HCT116 (cell line): ENCODE measurements at regions not wholly inside any gene's neighbourhood (a gene's known extent, or its start where the extent isn't known, plus 50 kb on each side); places are given as distances from the start of the nearest gene placed in this dataset.

ENCODE experiments used
- ATAC-seq: fragments of 200-7000 bp; cut with Tn5 transposase; 2 replicates; pipeline ENCODE4 v1.9.1; 2020; ENCODE audit warnings: mild to moderate bottlenecking, moderate library complexity
- BruUV-seq: library from RNA; stranded (reverse); fragments of 400-500 nt; replicated peaks from 2 replicates; lab custom pipeline; 2021; lab: Mats Ljungman, UMichigan
- CTCF ChIA-PET: fragments of 300-600 bp; sonication (Branson Sonifier 250); formaldehyde crosslinking; loops from one replicate; lab custom pipeline; 2021; ENCODE audit warnings: antibody characterized with exemption; lab: Charles Lee
- POLR2A ChIA-PET: fragments of 300-600, 350-600 bp; sonication (Branson Sonifier 250); formaldehyde crosslinking; loops from one replicate; lab custom pipeline; 2021; ENCODE audit warnings: antibody characterized with exemption; lab: Charles Lee
- RAD21 ChIA-PET, 2 experiments: fragments of 300-600 bp; sonication (Branson Sonifier 250); formaldehyde crosslinking; loops; one replicate each; lab custom pipeline; 2023; ENCODE audit warnings: low total read pairs in 2 of 2; ENCODE audit not compliant: uncharacterized antibody in 2 of 2, unreplicated experiment in 2 of 2, low non-redundant PET in 1 of 2; lab: Charles Lee
- DNase-seq: peaks from one replicate; pipeline ENCODE4 v3.0.0-alpha.2; 2010; ENCODE audit warnings: low read depth, low spot score
- H2AFZ ChIP-seq: fragments of 200-600 bp; shearing (Covaris generic), sonication (generic); 2 replicates; pipeline ENCODE4 v1.6.1; 2017; ENCODE audit warnings: low read depth, mixed run types, mixed read lengths, antibody characterized with exemption, low read length; ENCODE audit not compliant: poor library complexity, severe bottlenecking
- H3K27ac ChIP-seq: 2 replicates; pipeline ENCODE4 v1.5.1; 2012; ENCODE audit warnings: low read depth, low read length
- H3K27me3 ChIP-seq: fragments of 200-600 bp; sonication (generic); 2 replicates; pipeline ENCODE4 v1.6.1; 2016; ENCODE audit warnings: mixed run types, low read length, mixed read lengths; ENCODE audit not compliant: insufficient read depth
- H3K36me3 ChIP-seq, 2 experiments: fragments of 200-500 bp in 1 of 2; fragments of 200-600 bp in 1 of 2; sonication (Bioruptor generic) in 1 of 2; sonication (generic) in 1 of 2; 2 replicates each; pipeline versions ENCODE4 v1.5.1 to v1.6.1; 2014 to 2016; ENCODE audit warnings: low read length in 2 of 2, inconsistent platforms in 1 of 2, mixed read lengths in 1 of 2, mixed run types in 1 of 2; ENCODE audit not compliant: insufficient read depth in 2 of 2, control insufficient read depth in 1 of 2
- H3K4me1 ChIP-seq, 2 experiments: fragments of 200-600 bp in 1 of 2; sonication (generic) in 1 of 2; 2 replicates each; pipeline versions ENCODE4 v1.5.1 to v1.6.1; 2012 to 2017; ENCODE audit warnings: low read length in 2 of 2, inconsistent platforms in 1 of 2, mild to moderate bottlenecking in 1 of 2, mixed read lengths in 1 of 2, mixed run types in 1 of 2, moderate library complexity in 1 of 2; ENCODE audit not compliant: insufficient read depth in 2 of 2, control insufficient read depth in 1 of 2
- H3K4me2 ChIP-seq: fragments of 200-600 bp; sonication (generic); 2 replicates; pipeline ENCODE4 v1.6.1; 2017; ENCODE audit warnings: mixed run types, low read length, mixed read lengths
- H3K4me3 ChIP-seq, 2 experiments: fragments of 200-600 bp in 1 of 2; sonication (generic) in 1 of 2; replicated peaks in 1 of 2; 2 replicates each; pipeline ENCODE4 v1.5.1; 2011 to 2016; ENCODE audit warnings: low read length in 2 of 2, control low read depth in 1 of 2, low read depth in 1 of 2, mild to moderate bottlenecking in 1 of 2, mixed read lengths in 1 of 2, mixed run types in 1 of 2
- H3K79me2 ChIP-seq: fragments of 200-600 bp; sonication (generic); 2 replicates; pipeline ENCODE4 v1.6.1; 2017; ENCODE audit warnings: mild to moderate bottlenecking, mixed run types, low read length, moderate library complexity, mixed read lengths; ENCODE audit not compliant: insufficient read depth
- H3K9ac ChIP-seq: fragments of 200-600 bp; sonication (generic); 2 replicates; pipeline ENCODE4 v1.6.1; 2016; ENCODE audit warnings: low read length, mixed read lengths
- H3K9me2 ChIP-seq: fragments of 200-600 bp; sonication (generic), shearing (Covaris generic); 2 replicates; pipeline ENCODE4 v1.6.1; 2017; ENCODE audit warnings: mixed run types, mild to moderate bottlenecking, moderate library complexity; ENCODE audit not compliant: insufficient read depth
- H3K9me3 ChIP-seq, 2 experiments: fragments of 200-500 bp in 1 of 2; fragments of 200-600 bp in 1 of 2; sonication (Bioruptor generic) in 1 of 2; sonication (generic) in 1 of 2; 2 replicates each; pipeline ENCODE4 v1.6.1; 2014 to 2017; ENCODE audit warnings: low read length in 2 of 2, mixed read lengths in 2 of 2, inconsistent platforms in 1 of 2, low read depth in 1 of 2, mild to moderate bottlenecking in 1 of 2, mixed run types in 1 of 2, moderate library complexity in 1 of 2; ENCODE audit not compliant: control insufficient read depth in 1 of 2, insufficient read depth in 1 of 2
- H4K20me1 ChIP-seq: fragments of 200-600 bp; sonication (generic), shearing (Covaris generic); 2 replicates; pipeline ENCODE4 v1.6.1; 2017; ENCODE audit warnings: mixed run types, mild to moderate bottlenecking, moderate library complexity; ENCODE audit not compliant: insufficient read depth
- CBX3 ChIP-seq: IDR thresholded peaks from 2 replicates; pipeline ENCODE4 v1.6.1; 2012; ENCODE audit warnings: low read depth
- ELF1 ChIP-seq: IDR thresholded peaks from 2 replicates; pipeline ENCODE4 v1.6.1; 2012; ENCODE audit warnings: low read depth, borderline replicate concordance
- EZH2phosphoT487 ChIP-seq: fragments of 200-600 bp; IDR thresholded peaks from 2 replicates; pipeline ENCODE4 v1.6.1; 2018; ENCODE audit warnings: antibody characterized with exemption, borderline replicate concordance
- MAX ChIP-seq: IDR thresholded peaks from 2 replicates; pipeline ENCODE4 v1.6.1; 2012
- POLR2A ChIP-seq: IDR thresholded peaks from 2 replicates; pipeline ENCODE4 v1.7.0; 2011; ENCODE audit warnings: borderline replicate concordance; ENCODE audit not compliant: insufficient read depth, insufficient read length; ENCODE audit errors: extremely low read depth
- POLR2AphosphoS5 ChIP-seq: IDR thresholded peaks from 2 replicates; pipeline ENCODE4 v1.6.1; 2011; ENCODE audit warnings: mild to moderate bottlenecking, low read depth, low read length, moderate library complexity
- RAD21 ChIP-seq: IDR thresholded peaks from 2 replicates; pipeline ENCODE4 v1.6.1; 2012; ENCODE audit warnings: low read depth, mild to moderate bottlenecking
- REST ChIP-seq: IDR thresholded peaks from 2 replicates; pipeline ENCODE4 v1.6.1; 2012; ENCODE audit warnings: low read depth
- SIN3A ChIP-seq: IDR thresholded peaks from 2 replicates; pipeline ENCODE4 v1.6.1; 2012; ENCODE audit warnings: low read depth
- SP1 ChIP-seq: IDR thresholded peaks from 2 replicates; pipeline ENCODE4 v1.6.1; 2012; ENCODE audit warnings: low read depth
- SRF ChIP-seq: IDR thresholded peaks from 2 replicates; pipeline ENCODE4 v1.6.1; 2012; ENCODE audit warnings: low read depth
- TCF7L2 ChIP-seq: IDR thresholded peaks from 2 replicates; pipeline ENCODE4 v1.7.0; 2011; ENCODE audit warnings: borderline replicate concordance, inconsistent platforms; ENCODE audit not compliant: insufficient read depth, insufficient read length; ENCODE audit errors: extremely low read depth
- ZBTB33 ChIP-seq: IDR thresholded peaks from 2 replicates; pipeline ENCODE4 v1.6.1; 2011; ENCODE audit warnings: mild to moderate bottlenecking, low read length, moderate library complexity; ENCODE audit not compliant: insufficient replicate concordance; ENCODE audit errors: extremely low read depth
- ZFX ChIP-seq: fragments of 450-650 bp; IDR thresholded peaks from 2 replicates; pipeline ENCODE4 v1.6.1; 2017
- intact Hi-C: fragments of 100-400 bp; cut with micrococcal nuclease; formaldehyde crosslinking; loops from 2 replicates; pipeline ENCODE4 v1.10.0; 2022

GRCh38 chr3:127140501-127141460 lies 52.1 kb upstream of the PRR23E start:
- CTCF ChIA-PET, result no interaction called here
- no TSS peak for BruUV-seq

More at GRCh38 chr3:127140501-127141460, 52.1 kb upstream of the PRR23E start:
- Histone ChIP-seq H3K27ac (no peak overlapping the region), H3K9ac (no peak overlapping the region), H3K4me2 (no peak overlapping the region), H4K20me1 (no peaks in the 10 kb centered on the region), H3K4me3 (no peak overlapping the region), H3K36me3 (no peaks in the 10 kb centered on the region), H3K79me2 (no peaks in the 10 kb centered on the region), H2AFZ (no peak overlapping the region), H3K9me2 (no peaks in the 10 kb centered on the region), H3K9me3 (peaks cover 0 to 3% of the 10 kb centered on the region in 2 experiments; a peak in 1 of 4 replicates), H3K4me1 (no peaks in the 10 kb centered on the region), H3K27me3 (no peaks in the 10 kb centered on the region)
- RAD21 ChIA-PET, result interaction anchor here in 1 of 2 experiments (0.6 kb wide), 1 partner anchor 86 kb away, joined by 4 read pairs; no protein-coding TSS in a partner anchor
- TF ChIP-seq RAD21, result no peak
- TF ChIP-seq MAX, result no peak
- no peak for TF ChIP-seq REST
- no peak for TF ChIP-seq POLR2AphosphoS5
- TF ChIP-seq SIN3A, result no peak
- no peak for TF ChIP-seq SRF
- TF ChIP-seq TCF7L2, result no peak
- TF ChIP-seq CBX3, result no peak
- no peak for TF ChIP-seq ELF1
- no peak for TF ChIP-seq POLR2A
- TF ChIP-seq SP1, result no peak
- TF ChIP-seq ZFX, result no peak
- TF ChIP-seq ZBTB33, result no peak
- no peak for TF ChIP-seq EZH2phosphoT487
- no peak for ATAC-seq
- intact Hi-C loops, result no loop called here
- POLR2A ChIA-PET, result no interaction called here
- no peak for DNase-seq
